ENCODE measurements at regions not wholly inside any gene's neighbourhood (a gene's known extent, or its start where the extent isn't known, plus 50 kb on each side); places are given as distances from the start of the nearest gene placed in this dataset.

- in situ Hi-C loops (cut with MboI; ENCODE audit: low sequenced_read_pairs): no loop called here
Measured at GRCh38 chr2:42942214-42942989, 150.0 kb upstream of the HAAO start.

- in situ Hi-C loops (cut with MboI; ENCODE audit: low sequenced_read_pairs): no loop called here
Measured at GRCh38 chr2:42941633-42942176, 149.3 kb upstream of the HAAO start.

DNA sequence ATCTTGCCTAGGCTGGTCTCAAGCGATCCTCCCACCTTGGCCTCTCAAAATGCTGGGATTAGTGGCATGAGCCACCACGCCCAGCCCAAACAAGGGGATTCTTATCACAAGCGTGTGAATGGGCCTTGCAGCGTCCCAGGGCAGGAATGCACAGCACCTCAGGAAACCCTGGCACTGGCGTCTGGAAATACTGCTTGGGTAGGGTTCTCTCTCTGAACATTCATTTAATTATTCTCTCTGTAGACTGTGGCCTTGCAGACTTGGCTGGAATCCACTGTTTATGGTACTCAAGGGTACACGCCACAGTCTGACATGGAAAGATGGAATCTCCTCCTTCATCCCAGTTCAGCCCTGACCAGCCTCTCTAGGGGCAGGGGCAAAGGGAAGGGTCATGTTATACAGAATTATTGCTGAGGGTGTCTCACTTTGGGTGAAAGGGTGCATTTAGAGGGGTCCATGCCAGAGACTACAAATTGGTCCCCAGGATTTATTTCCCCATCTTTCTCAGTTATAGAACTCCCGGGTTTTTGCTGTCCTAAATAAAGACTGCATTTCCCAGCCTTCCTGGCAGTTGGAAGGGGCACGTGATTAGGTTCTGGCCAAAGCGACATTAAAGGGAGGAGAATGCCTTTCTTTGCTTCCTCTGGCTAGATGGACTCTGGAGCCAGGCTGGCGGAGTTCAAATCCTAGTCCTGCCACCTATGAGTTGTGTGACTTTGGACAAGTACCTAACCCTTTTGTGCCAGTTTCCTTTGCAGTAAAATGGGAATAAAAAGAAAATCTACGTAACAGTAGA, 147.2 kb upstream of the HAAO start:
- in situ Hi-C loops (cut with MboI; ENCODE audit: low sequenced_read_pairs): no loop called here

GRCh38 chr2:42938671-42939370, 146.4 kb upstream of the HAAO start:
- in situ Hi-C loops (cut with MboI; ENCODE audit: low sequenced_read_pairs): no loop called here

GRCh38 chr2:42937171-42937875, 144.9 kb upstream of the HAAO start:
- in situ Hi-C loops (cut with MboI; ENCODE audit: low sequenced_read_pairs): no loop called here

DNA sequence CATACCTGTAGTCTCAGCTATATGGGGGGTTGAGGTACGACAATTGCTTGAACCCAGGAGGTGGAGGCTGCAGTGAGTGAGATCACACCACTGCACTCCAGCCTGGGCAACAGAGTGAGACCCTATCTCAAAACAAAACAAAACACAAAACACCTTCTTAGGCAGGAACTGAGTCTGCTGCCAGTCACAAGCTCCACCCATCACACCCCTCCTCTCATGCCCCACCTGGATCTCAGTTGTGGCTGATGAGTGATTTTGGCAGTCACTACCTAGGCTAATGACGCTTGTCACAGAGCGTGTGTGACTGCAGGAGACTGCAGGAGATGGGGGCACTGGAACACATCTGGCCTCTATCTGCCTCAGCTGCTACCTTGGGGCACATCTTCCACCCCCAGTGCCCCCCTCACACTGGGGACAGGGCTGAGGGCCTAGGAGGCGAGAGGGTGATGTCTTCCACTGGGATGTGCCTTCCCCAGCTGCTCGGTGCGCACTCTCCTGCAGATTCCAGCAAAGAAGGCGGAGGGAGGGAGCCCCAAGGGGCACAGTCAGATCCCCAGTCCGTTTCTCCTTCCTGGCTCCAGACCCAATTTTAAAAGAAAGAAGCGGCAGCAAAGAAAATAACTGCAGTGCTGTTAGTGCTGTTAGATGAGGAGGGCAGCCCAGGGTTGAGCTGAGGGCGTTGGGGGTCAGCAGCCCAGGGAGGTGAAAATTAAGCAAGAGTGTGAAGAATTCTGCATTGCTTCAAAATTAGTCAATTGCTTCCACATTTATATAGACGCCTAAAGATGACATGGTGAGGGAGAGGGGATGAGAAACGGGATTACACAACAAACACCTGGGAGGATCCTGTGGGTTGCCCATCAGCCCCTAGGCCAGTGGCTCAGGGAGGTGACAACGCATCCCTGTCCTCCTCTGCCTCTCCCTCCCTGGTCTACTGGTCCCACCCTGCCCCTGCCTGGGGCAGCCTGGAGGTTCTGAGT, 143.6 kb upstream of the HAAO start:
- in situ Hi-C loops (cut with MboI; ENCODE audit: low sequenced_read_pairs): no loop called here

DNA sequence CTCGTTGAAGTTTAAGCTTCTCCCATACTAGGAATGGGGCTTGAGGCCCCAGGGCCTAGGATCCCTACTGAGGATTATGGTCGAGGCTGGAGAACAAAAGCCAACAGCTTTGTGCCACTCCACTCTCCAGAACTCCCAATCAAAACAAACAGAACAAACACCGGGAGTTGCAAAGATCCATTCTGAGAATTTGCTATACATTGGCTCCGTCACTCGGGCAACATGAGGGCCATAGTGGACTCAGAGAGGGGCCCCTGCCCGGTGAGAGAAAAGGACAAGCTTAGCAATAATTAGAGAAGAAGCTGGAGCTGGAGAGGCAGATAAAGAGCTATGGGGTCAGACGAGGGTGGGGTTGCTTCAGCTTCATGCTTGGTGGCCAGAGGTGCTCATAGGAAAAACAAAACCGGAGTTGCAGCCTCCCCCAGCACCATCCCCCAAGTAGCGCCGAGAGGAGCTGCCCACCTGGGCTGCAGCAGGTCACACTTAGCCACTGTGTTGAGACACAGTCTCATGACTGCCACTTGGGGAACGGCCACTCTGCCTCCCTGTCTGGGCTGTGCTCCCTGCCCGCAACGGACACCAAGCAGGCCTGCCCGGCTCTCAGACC, 142.3 kb upstream of the HAAO start:
- in situ Hi-C loops (cut with MboI; ENCODE audit: low sequenced_read_pairs): no loop called here

- in situ Hi-C loops (cut with MboI; ENCODE audit: low sequenced_read_pairs): no loop called here
Measured at GRCh38 chr2:42933824-42934254, 141.5 kb upstream of the HAAO start.

- in situ Hi-C loops (cut with MboI; ENCODE audit: low sequenced_read_pairs): no loop called here
Measured at GRCh38 chr2:42932271-42933151, 140.1 kb upstream of the HAAO start.

DNA sequence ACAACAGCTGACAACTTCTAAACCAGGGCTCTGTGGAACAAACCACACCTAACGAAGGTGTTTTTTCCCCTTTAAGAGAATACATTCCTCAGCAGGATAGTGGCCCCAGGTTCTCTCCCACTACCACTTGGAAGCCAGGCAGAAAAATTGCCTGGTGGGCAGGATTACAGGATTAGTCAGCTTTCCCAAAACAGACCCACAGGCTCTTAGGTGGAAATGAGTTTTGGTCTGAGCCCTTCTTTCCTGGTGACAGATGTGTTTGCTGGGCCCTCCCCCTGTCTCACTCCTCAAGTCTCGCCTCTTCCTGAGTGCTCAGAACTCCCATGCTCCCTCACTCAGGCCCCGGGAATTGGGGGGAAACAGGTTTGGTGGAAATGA, 139.4 kb upstream of the HAAO start:
- in situ Hi-C loops (cut with MboI; ENCODE audit: low sequenced_read_pairs): no loop called here

GRCh38 chr2:42931146-42931817, 138.9 kb upstream of the HAAO start:
- in situ Hi-C loops (cut with MboI; ENCODE audit: low sequenced_read_pairs): no loop called here

GRCh38 chr2:42930025-42930581, 137.7 kb upstream of the HAAO start:
- in situ Hi-C loops (cut with MboI; ENCODE audit: low sequenced_read_pairs): no loop called here

GRCh38 chr2:42929546-42930024, 137.2 kb upstream of the HAAO start:
- in situ Hi-C loops (cut with MboI; ENCODE audit: low sequenced_read_pairs): no loop called here

GRCh38 chr2:42928692-42929545, 136.5 kb upstream of the HAAO start:
- in situ Hi-C loops (cut with MboI; ENCODE audit: low sequenced_read_pairs): no loop called here

- in situ Hi-C loops (cut with MboI; ENCODE audit: low sequenced_read_pairs): no loop called here
Measured at GRCh38 chr2:42928161-42928691, 135.8 kb upstream of the HAAO start.
